GOT3 (cell line): ENCODE measurements at regions not wholly inside any gene's neighbourhood (a gene's known extent, or its start where the extent isn't known, plus 50 kb on each side); places are given as distances from the start of the nearest gene placed in this dataset.

Source experiments
- DNase-seq: peaks from one replicate; lab custom pipeline; 2025; ENCODE audit warnings: mixed read lengths; lab: John Stamatoyannopoulos, UW

GRCh38 chr13:40254394-40254793 lies 412.0 kb downstream of the FOXO1 start:
- no peak for DNase-seq

DNA sequence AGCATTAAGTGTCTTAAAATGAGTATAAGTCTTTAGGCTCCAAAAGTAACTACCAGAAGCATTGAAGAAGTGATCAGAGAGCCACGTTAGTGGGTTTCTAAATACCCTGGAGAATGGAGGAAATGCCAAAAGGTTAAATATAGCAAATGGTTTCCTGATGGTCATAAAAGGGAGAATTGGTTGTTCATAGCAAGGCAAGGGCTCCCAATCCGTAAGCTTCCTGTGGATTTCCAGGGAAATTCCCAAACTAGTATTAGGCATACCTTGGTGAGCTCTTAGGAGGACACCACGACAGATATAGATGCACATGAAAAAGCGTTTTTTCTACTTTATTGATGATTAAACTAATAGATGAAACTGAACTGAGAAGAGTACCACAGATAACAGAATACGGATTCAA lies 410.9 kb downstream of the FOXO1 start:
- DNase-seq, result no peak

GRCh38 chr13:40259899-40260298 lies 406.5 kb downstream of the FOXO1 start:
- DNase-seq, result no peak

- no peak for DNase-seq
These were observed 405.1 kb downstream of the FOXO1 start for GRCh38 chr13:40261336-40261735.

GRCh38 chr13:40261947-40262346 lies 404.5 kb downstream of the FOXO1 start:
- DNase-seq, result no peak

DNA sequence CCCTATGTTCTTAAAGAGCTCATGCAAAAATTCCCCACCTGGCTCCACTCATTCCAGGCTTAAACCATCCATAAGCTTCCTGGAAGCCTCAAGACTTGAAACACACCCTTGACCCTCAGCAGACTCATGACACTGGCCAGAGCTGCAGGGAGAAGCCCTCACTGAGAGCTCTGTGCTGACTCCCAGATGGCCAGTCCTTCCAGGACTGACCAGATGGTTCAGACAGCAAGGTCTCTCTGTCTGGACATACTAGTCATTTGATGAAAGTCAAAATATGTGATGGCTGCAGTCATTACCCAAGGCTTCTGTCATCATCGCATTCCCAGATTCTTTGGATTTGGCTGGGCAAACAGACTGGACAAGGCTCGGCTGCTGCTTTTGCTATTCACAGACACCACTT lies 397.4 kb downstream of the FOXO1 start:
- DNase-seq, result no peak

DNA sequence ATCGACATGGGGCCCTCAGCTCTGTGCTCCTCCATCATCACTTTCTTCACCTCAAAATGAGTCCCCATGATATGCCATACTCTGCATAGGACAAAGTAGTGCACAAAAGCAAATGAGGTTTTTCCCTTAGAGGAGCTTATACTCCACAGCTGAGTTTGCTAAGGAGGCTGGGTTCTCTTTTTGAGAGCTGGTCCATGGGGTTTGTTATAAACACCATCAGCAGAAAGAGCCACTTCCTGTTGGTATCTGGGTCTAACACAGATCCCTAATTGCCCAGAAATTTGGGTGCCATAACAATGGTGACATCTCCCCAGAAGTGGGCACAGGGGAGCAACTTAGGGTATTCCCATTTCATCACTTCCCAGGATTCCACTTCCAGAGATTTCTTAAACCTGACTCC lies 395.7 kb downstream of the FOXO1 start:
- no peak for DNase-seq

DNA sequence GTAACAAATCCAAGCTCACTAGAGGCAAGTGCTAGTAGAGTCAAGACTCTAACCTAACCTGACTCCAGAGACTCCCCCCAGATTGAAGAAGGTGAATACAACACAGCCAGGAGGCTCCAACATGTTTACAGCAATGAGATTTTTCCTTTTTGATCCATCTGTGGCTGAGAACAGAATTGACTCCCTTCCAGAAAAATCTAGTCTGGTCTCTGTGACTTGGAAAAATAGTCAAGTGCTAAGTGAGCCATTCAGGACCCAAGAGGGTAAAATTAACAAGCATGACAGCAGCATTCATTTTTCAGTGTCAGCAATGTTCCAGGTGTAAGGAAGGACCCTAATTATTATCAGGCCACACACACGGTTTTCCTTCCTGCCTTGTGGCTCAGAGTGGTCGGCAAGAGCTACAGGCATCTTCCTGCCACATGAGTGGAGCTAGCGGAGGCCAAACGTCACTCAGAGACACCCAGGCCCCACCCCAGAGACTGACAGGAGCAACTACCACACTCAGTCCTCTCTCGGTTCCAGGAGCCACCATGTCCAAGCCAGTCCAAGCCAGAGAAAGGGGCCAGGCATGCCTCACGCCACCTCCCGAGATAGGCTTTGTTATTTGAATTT lies 395.1 kb downstream of the FOXO1 start:
- DNase-seq, result no peak

- no peak for DNase-seq
These were observed 394.3 kb downstream of the FOXO1 start for GRCh38 chr13:40271931-40272775.

GRCh38 chr13:40272776-40273139 lies 393.7 kb downstream of the FOXO1 start:
- DNase-seq, result no peak

GRCh38 chr13:40273253-40274025 lies 393.0 kb downstream of the FOXO1 start:
- DNase-seq, result no peak

- no peak for DNase-seq
These were observed 392.3 kb downstream of the FOXO1 start for GRCh38 chr13:40274103-40274502.

DNA sequence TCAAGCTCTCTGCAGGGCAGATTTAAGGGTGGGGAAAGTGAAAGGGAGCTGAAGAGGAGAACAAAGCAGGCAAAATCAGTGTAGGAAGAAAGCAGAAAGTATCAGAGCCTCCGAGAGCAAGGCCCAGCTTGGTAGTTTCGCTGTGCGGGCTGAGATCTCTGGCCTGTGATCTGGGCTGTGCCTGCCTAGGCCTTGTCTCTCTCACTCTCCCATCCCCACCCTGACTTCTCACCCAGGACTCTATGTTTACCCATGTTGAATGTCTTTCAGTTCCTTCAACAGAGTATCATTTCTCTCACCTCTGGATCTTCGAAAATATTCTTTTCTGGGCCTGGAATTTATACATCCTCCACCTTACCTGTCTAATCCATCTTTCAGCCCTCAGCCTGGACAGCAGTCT lies 391.3 kb downstream of the FOXO1 start:
- no peak for DNase-seq

DNA sequence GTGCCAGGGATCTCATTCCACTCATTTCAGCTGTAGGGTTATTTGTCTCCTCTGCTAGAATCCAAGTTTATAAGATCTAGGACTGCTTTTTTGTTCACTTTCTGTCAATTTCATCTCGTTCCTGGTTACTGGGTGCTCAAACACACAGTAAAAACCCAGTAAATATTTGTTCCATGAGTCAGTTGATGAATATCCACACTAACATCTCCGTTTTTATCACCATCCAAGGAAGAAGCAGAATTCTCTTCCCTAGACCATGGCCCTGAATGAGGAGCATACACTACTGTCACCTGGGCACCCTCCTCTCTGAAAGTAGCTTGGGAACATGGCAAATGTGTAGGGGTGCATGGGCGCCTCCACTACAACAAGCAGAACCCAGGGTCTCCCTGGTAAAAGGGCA lies 390.8 kb downstream of the FOXO1 start:
- no peak for DNase-seq

- DNase-seq, result no peak
These were observed 382.8 kb downstream of the FOXO1 start for GRCh38 chr13:40283666-40284065.

DNA sequence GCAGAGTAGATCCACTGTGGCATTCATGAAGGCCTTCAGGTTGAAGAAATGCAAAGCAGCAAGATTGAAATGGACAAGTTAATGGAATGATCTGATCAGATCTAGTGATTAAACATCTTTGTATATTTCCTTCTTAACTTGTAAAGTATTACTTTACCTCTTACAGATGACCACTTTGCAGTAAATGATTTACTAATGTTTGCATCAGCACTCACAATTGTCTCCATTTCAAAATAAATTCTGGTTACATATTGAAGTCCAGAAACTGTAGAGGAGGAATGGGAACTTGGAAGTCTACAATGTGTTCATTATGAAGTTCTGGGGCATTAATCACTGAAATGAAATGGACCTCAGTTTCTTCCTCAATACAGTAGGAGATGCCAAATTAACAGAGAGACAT lies 380.8 kb downstream of the FOXO1 start:
- DNase-seq, result no peak

GRCh38 chr13:40287428-40287827 lies 379.0 kb downstream of the FOXO1 start:
- no peak for DNase-seq

GRCh38 chr13:40288259-40288658 lies 378.2 kb downstream of the FOXO1 start:
- no peak for DNase-seq

- no peak for DNase-seq
These were observed 375.7 kb downstream of the FOXO1 start for GRCh38 chr13:40290758-40291157.

GRCh38 chr13:40292108-40292507 lies 374.3 kb downstream of the FOXO1 start:
- no peak for DNase-seq

DNA sequence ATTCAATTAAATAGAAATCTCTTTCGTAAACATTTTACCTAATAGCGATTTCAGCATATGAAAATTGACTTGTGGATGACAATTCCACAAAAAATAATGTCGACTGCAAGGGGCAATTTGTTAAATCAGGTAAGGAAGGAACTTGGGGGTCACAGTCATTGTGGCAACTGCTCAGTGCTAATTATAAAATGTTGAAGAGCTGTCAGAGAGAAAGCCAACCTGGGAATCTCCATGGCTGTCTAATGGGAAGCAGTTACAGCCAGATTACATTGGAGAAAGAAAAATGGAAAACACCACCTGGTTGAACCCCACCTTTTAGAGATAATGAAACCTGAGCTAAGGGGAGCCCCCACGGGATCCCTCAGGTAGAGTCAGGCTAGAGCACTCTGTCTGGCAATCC lies 373.9 kb downstream of the FOXO1 start:
- DNase-seq, result no peak

DNA sequence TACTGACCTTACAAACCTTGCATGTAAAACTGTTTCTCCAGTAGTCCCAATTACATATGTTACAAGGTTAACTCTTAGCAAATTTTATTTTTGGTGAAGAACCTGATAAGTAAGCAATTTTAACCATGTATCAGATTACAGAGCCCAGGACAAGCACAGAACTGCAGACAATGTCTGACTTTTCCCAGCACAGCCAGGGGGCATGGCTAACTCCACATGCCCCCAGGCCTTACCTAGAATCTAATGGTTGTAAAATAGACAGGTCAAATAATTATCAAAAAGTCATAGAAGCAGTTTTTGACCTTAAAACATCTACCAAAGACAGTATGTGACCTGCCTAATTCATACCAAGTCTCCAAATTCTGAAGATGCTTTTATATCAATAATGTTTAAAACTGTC lies 364.1 kb downstream of the FOXO1 start:
- DNase-seq, result no peak

- DNase-seq, result no peak
These were observed 362.1 kb downstream of the FOXO1 start for GRCh38 chr13:40304391-40304790.
